ENCODE measurements at regions not wholly inside any gene's neighbourhood (a gene's known extent, or its start where the extent isn't known, plus 50 kb on each side); places are given as distances from the start of the nearest gene placed in this dataset.

- Histone ChIP-seq H3K27me3 (ENCODE audit: control insufficient read depth, insufficient read depth, low read length) (no peaks in the 10 kb centered on the region), H3K9ac (ENCODE audit: low read depth, low read length) (no peak overlapping the region), H3K4me3 (ENCODE audit: low read depth, low read length) (no peak overlapping the region), H3K36me3 (ENCODE audit: control insufficient read depth, insufficient read depth, low read length) (no peaks in the 10 kb centered on the region), H3K4me1 (ENCODE audit: control insufficient read depth, insufficient read depth, low read length) (no peaks in the 10 kb centered on the region), H3K9me3 (ENCODE audit: control insufficient read depth, insufficient read depth, low read length) (no peaks in the 10 kb centered on the region)
Measured at GRCh38 chr1:212215910-212216309, 69.3 kb upstream of the PPP2R5A start.

- Histone ChIP-seq H3K9me3 (ENCODE audit: control insufficient read depth, insufficient read depth, low read length) (no peaks in the 10 kb centered on the region), H3K4me1 (ENCODE audit: control insufficient read depth, insufficient read depth, low read length) (no peaks in the 10 kb centered on the region), H3K9ac (ENCODE audit: low read depth, low read length) (no peak overlapping the region), H3K27me3 (ENCODE audit: control insufficient read depth, insufficient read depth, low read length) (no peaks in the 10 kb centered on the region), H3K4me3 (ENCODE audit: low read depth, low read length) (no peak overlapping the region), H3K36me3 (ENCODE audit: control insufficient read depth, insufficient read depth, low read length) (no peaks in the 10 kb centered on the region)
Measured at GRCh38 chr1:212217633-212218032, 67.6 kb upstream of the PPP2R5A start.

GRCh38 chr1:212218065-212218464 is 67.1 kb upstream of the PPP2R5A start:
- Histone ChIP-seq H3K9ac (ENCODE audit: low read depth, low read length) (no peak overlapping the region), H3K36me3 (ENCODE audit: control insufficient read depth, insufficient read depth, low read length) (no peaks in the 10 kb centered on the region), H3K4me3 (ENCODE audit: low read depth, low read length) (no peak overlapping the region), H3K9me3 (ENCODE audit: control insufficient read depth, insufficient read depth, low read length) (no peaks in the 10 kb centered on the region), H3K4me1 (ENCODE audit: control insufficient read depth, insufficient read depth, low read length) (no peaks in the 10 kb centered on the region), H3K27me3 (ENCODE audit: control insufficient read depth, insufficient read depth, low read length) (no peaks in the 10 kb centered on the region)

- no peaks in the 10 kb centered on the region for H3K27me3 ChIP-seq (ENCODE audit: control insufficient read depth, insufficient read depth, low read length)
- no peaks in the 10 kb centered on the region for H3K4me1 ChIP-seq (ENCODE audit: control insufficient read depth, insufficient read depth, low read length)
- no peaks in the 10 kb centered on the region for H3K36me3 ChIP-seq (ENCODE audit: control insufficient read depth, insufficient read depth, low read length)
- H3K9ac ChIP-seq (ENCODE audit: low read depth, low read length) = no peak overlapping the region
- no peak overlapping the region for H3K4me3 ChIP-seq (ENCODE audit: low read depth, low read length)
- H3K9me3 ChIP-seq (ENCODE audit: control insufficient read depth, insufficient read depth, low read length) = no peaks in the 10 kb centered on the region
Measured at GRCh38 chr1:212218911-212219310, 66.3 kb upstream of the PPP2R5A start.

- Histone ChIP-seq H3K27me3 (ENCODE audit: control insufficient read depth, insufficient read depth, low read length) (no peaks in the 10 kb centered on the region), H3K36me3 (ENCODE audit: control insufficient read depth, insufficient read depth, low read length) (no peaks in the 10 kb centered on the region), H3K4me1 (ENCODE audit: control insufficient read depth, insufficient read depth, low read length) (no peaks in the 10 kb centered on the region), H3K4me3 (ENCODE audit: low read depth, low read length) (no peak overlapping the region), H3K9ac (ENCODE audit: low read depth, low read length) (no peak overlapping the region), H3K9me3 (ENCODE audit: control insufficient read depth, insufficient read depth, low read length) (no peaks in the 10 kb centered on the region)
Measured at GRCh38 chr1:212219679-212220463, 65.3 kb upstream of the PPP2R5A start.

- no peaks in the 10 kb centered on the region for H3K27me3 ChIP-seq (ENCODE audit: control insufficient read depth, insufficient read depth, low read length)
- no peak overlapping the region for H3K4me3 ChIP-seq (ENCODE audit: low read depth, low read length)
- H3K36me3 ChIP-seq (ENCODE audit: control insufficient read depth, insufficient read depth, low read length) = no peaks in the 10 kb centered on the region
- no peaks in the 10 kb centered on the region for H3K9me3 ChIP-seq (ENCODE audit: control insufficient read depth, insufficient read depth, low read length)
- no peaks in the 10 kb centered on the region for H3K4me1 ChIP-seq (ENCODE audit: control insufficient read depth, insufficient read depth, low read length)
- no peak overlapping the region for H3K9ac ChIP-seq (ENCODE audit: low read depth, low read length)
Measured at GRCh38 chr1:212221801-212222200, 63.4 kb upstream of the PPP2R5A start.

- Histone ChIP-seq H3K4me1 (ENCODE audit: control insufficient read depth, insufficient read depth, low read length) (no peaks in the 10 kb centered on the region), H3K36me3 (ENCODE audit: control insufficient read depth, insufficient read depth, low read length) (no peaks in the 10 kb centered on the region), H3K9me3 (ENCODE audit: control insufficient read depth, insufficient read depth, low read length) (no peaks in the 10 kb centered on the region), H3K9ac (ENCODE audit: low read depth, low read length) (no peak overlapping the region), H3K4me3 (ENCODE audit: low read depth, low read length) (no peak overlapping the region), H3K27me3 (ENCODE audit: control insufficient read depth, insufficient read depth, low read length) (no peaks in the 10 kb centered on the region)
Measured at GRCh38 chr1:212224102-212224501, 61.1 kb upstream of the PPP2R5A start.

GRCh38 chr1:212225416-212225815 is 59.8 kb upstream of the PPP2R5A start:
- Histone ChIP-seq H3K9ac (ENCODE audit: low read depth, low read length) (no peak overlapping the region), H3K9me3 (ENCODE audit: control insufficient read depth, insufficient read depth, low read length) (no peaks in the 10 kb centered on the region), H3K27me3 (ENCODE audit: control insufficient read depth, insufficient read depth, low read length) (no peaks in the 10 kb centered on the region), H3K36me3 (ENCODE audit: control insufficient read depth, insufficient read depth, low read length) (no peaks in the 10 kb centered on the region), H3K4me3 (ENCODE audit: low read depth, low read length) (no peak overlapping the region), H3K4me1 (ENCODE audit: control insufficient read depth, insufficient read depth, low read length) (no peaks in the 10 kb centered on the region)

- Histone ChIP-seq H3K27me3 (ENCODE audit: control insufficient read depth, insufficient read depth, low read length) (no peaks in the 10 kb centered on the region), H3K9ac (ENCODE audit: low read depth, low read length) (no peak overlapping the region), H3K4me1 (ENCODE audit: control insufficient read depth, insufficient read depth, low read length) (no peaks in the 10 kb centered on the region), H3K36me3 (ENCODE audit: control insufficient read depth, insufficient read depth, low read length) (no peaks in the 10 kb centered on the region), H3K9me3 (ENCODE audit: control insufficient read depth, insufficient read depth, low read length) (no peaks in the 10 kb centered on the region), H3K4me3 (ENCODE audit: low read depth, low read length) (no peak overlapping the region)
Measured at GRCh38 chr1:212225871-212226302, 59.3 kb upstream of the PPP2R5A start.

GRCh38 chr1:212226467-212226866 is 58.7 kb upstream of the PPP2R5A start:
- Histone ChIP-seq H3K4me1 (ENCODE audit: control insufficient read depth, insufficient read depth, low read length) (no peaks in the 10 kb centered on the region), H3K9me3 (ENCODE audit: control insufficient read depth, insufficient read depth, low read length) (no peaks in the 10 kb centered on the region), H3K36me3 (ENCODE audit: control insufficient read depth, insufficient read depth, low read length) (no peaks in the 10 kb centered on the region)

GRCh38 chr1:212228076-212228475 is 57.1 kb upstream of the PPP2R5A start:
- no peak overlapping the region for H3K9ac ChIP-seq (ENCODE audit: low read depth, low read length)
- no peaks in the 10 kb centered on the region for H3K27me3 ChIP-seq (ENCODE audit: control insufficient read depth, insufficient read depth, low read length)
- no peaks in the 10 kb centered on the region for H3K9me3 ChIP-seq (ENCODE audit: control insufficient read depth, insufficient read depth, low read length)
- no peak overlapping the region for H3K4me3 ChIP-seq (ENCODE audit: low read depth, low read length)
- H3K36me3 ChIP-seq (ENCODE audit: control insufficient read depth, insufficient read depth, low read length) = no peaks in the 10 kb centered on the region
- H3K4me1 ChIP-seq (ENCODE audit: control insufficient read depth, insufficient read depth, low read length) = no peaks in the 10 kb centered on the region

More at GRCh38 chr1:212226467-212226866, 58.7 kb upstream of the PPP2R5A start:
- Histone ChIP-seq H3K4me3 (ENCODE audit: low read depth, low read length) (no peak overlapping the region), H3K27me3 (ENCODE audit: control insufficient read depth, insufficient read depth, low read length) (no peaks in the 10 kb centered on the region), H3K9ac (ENCODE audit: low read depth, low read length) (no peak overlapping the region)

GRCh38 chr1:212228591-212229119 is 56.6 kb upstream of the PPP2R5A start:
- H3K36me3 ChIP-seq (ENCODE audit: control insufficient read depth, insufficient read depth, low read length) = no peaks in the 10 kb centered on the region
- no peaks in the 10 kb centered on the region for H3K27me3 ChIP-seq (ENCODE audit: control insufficient read depth, insufficient read depth, low read length)
- no peaks in the 10 kb centered on the region for H3K4me1 ChIP-seq (ENCODE audit: control insufficient read depth, insufficient read depth, low read length)
- no peak overlapping the region for H3K9ac ChIP-seq (ENCODE audit: low read depth, low read length)
- H3K4me3 ChIP-seq (ENCODE audit: low read depth, low read length) = no peak overlapping the region
- no peaks in the 10 kb centered on the region for H3K9me3 ChIP-seq (ENCODE audit: control insufficient read depth, insufficient read depth, low read length)
